ENCODE measurements at regions not wholly inside any gene's neighbourhood (a gene's known extent, or its start where the extent isn't known, plus 50 kb on each side); places are given as distances from the start of the nearest gene placed in this dataset.

- intact Hi-C loops (cut with DNase I): no loop called here
- no peak for DNase-seq (ENCODE audit: low spot score)
Observed at GRCh38 chr3:161770484-161771386, 274.1 kb downstream of the OTOL1 start.

- intact Hi-C loops (cut with DNase I): no loop called here
- no peak for DNase-seq (ENCODE audit: low spot score)
Observed at GRCh38 chr3:161781381-161781780, 284.8 kb downstream of the OTOL1 start.

GRCh38 chr3:161793194-161793930 lies 296.8 kb downstream of the OTOL1 start:
- DNase-seq (ENCODE audit: low spot score): no peak
- intact Hi-C loops (cut with DNase I): loop anchor here in 1 of 2 donors (10.0 kb wide), 1 partner anchor 509 kb away; no protein-coding TSS in a partner anchor

- no peak for DNase-seq (ENCODE audit: low spot score)
- intact Hi-C loops (cut with DNase I): loop anchor here in 1 of 2 donors (10.0 kb wide), 1 partner anchor 510 kb away; no protein-coding TSS in a partner anchor
Observed at GRCh38 chr3:161794551-161794950, 297.9 kb downstream of the OTOL1 start.

- no peak for DNase-seq (ENCODE audit: low spot score)
- intact Hi-C loops (cut with DNase I): loop anchor here in 1 of 2 donors (10.0 kb wide), 1 partner anchor 512 kb away; no protein-coding TSS in a partner anchor
Observed at GRCh38 chr3:161796312-161796711, 299.7 kb downstream of the OTOL1 start.

DNA sequence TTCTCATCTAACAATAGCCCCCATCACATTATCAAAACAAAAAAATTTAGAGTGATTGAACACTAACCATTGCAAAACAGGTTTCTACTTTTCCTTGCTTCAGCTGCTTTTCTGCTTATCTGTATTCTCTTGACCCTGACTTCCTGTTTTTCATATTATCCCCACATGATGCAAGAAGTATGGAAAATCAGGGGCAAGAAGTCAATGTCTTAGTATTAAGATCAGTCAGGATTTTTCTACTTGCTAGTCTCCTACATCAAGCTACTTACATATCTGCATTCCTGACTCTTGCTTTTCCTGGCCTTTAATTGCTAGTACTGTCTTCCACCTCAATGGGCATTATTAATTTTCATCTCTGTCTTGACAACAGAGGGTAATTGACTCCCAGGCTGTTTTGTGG lies 300.2 kb downstream of the OTOL1 start:
- DNase-seq (ENCODE audit: low spot score): no peak
- intact Hi-C loops (cut with DNase I): loop anchor here in 1 of 2 donors (10.0 kb wide), 1 partner anchor 512 kb away; no protein-coding TSS in a partner anchor

- intact Hi-C loops (cut with DNase I): loop anchor here in 1 of 2 donors (10.0 kb wide), 1 partner anchor 513 kb away; no protein-coding TSS in a partner anchor
- DNase-seq (ENCODE audit: low spot score): no peak
Observed at GRCh38 chr3:161798016-161798415, 301.4 kb downstream of the OTOL1 start.

DNA sequence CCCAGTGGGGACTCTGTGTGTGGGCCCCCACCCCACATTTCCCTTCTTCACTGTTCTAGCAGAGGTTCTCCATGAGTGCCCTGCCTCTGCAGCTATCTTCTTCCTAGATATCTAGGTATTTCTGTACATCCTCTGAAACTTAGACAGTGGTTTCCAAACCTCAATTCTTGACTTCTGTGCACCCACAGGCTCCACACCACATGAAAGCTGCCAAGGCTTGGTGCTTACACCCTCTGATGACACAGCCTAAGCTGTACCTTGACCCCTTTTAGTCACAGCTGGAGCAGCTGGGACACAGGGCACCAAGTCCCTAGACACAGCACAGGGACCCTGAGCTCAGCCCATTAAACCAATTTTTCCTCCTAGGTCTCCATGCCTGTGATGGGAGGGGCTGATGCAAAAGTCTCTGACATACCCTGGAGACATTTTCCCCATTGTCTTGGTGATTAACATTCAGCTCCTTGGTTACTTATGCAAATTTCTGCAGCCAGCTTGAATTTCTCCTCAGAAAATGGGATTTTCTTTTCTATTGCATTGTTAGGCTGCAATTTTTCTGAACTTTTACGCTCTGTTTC lies 304.5 kb downstream of the OTOL1 start:
- DNase-seq (ENCODE audit: low spot score): peak; percentile 37
- intact Hi-C loops (cut with DNase I): no loop called here

DNA sequence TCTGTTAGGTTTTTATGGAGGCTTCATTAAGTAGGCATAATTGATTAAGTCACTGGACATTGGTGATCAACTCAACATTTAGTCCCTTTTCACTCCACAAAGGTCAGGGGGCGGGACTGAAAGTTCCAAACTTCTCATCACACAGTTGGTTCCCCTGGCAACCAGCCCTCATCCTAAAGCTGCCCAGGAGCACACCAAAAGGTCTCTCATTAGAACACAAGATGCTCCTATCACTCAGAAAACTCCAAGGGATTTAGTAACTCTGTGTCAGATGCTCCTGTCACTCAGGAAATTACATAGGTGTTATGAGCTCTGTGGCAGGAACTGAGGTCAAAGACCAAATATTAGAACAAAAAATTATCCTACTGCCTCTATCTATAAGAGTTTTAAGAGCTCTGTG lies 321.5 kb downstream of the OTOL1 start:
- no peak for DNase-seq (ENCODE audit: low spot score)
- intact Hi-C loops (cut with DNase I): no loop called here

- no peak for DNase-seq (ENCODE audit: low spot score)
- intact Hi-C loops (cut with DNase I): no loop called here
Observed at GRCh38 chr3:161821591-161821990, 325.0 kb downstream of the OTOL1 start.

- intact Hi-C loops (cut with DNase I): no loop called here
- DNase-seq (ENCODE audit: low spot score): no peak
Observed at GRCh38 chr3:161822291-161822690, 325.7 kb downstream of the OTOL1 start.

DNA sequence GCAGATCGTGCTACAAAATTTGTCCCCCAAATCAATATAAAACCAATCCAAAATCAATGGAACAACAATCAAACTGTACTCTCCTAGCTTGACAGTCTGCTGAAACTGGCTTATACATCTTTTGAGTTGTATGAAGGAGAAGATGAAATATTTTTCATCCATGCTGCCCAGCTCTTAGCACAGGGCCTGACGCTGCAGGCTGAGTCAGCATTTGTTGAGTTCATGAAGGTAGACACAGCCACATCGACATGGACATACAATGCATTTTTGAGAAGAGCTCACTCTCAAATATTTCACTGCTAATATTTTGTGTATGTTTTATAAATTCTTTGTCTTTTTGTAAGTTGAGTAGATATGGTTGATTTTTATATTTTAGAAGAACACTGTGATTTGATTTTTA lies 327.3 kb downstream of the OTOL1 start:
- intact Hi-C loops (cut with DNase I): no loop called here
- no peak for DNase-seq (ENCODE audit: low spot score)

DNA sequence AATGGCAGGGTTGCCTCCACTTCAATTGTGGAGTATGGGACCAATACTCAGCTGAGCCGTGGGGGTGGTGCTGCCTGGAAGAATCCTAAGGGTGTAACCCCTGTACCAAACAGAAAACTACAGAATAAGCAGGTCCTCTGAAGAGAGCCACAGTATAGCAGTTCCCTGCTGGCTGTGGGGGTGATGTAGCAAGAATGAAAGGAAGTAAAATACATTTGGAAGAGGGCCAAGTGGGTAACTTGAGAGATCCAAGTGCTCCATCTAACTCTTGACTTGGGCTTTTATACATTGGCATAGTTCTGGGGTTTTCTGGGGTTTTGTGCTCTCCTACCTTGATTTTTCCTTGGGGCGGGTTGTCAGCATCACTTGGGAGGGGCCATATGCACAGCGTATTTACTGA lies 341.4 kb downstream of the OTOL1 start:
- DNase-seq (ENCODE audit: low spot score): no peak
- intact Hi-C loops (cut with DNase I): no loop called here

DNA sequence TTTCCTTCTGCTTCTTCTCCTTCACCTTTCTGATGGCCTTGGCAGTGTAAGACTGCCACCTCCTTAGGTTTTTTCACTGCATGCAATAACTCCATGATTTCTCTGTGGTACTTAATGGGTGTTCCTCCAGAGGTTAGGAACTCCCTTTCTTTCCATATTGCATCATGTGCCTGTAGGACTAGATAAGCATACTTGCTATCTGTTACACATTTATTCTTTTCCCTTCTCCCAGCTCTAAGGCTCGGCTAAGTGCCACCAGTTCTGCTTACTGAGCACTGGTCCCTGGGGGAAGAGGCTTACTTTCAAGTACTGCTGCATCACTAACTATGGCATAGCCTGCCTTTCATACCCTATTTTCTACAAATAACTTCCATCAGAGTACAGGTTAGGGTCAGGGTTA lies 351.8 kb downstream of the OTOL1 start:
- DNase-seq (ENCODE audit: low spot score): no peak
- intact Hi-C loops (cut with DNase I): no loop called here

GRCh38 chr3:161851941-161852566 lies 355.4 kb downstream of the OTOL1 start:
- intact Hi-C loops (cut with DNase I): no loop called here
- DNase-seq (ENCODE audit: low spot score): peak; percentile 77

- no peak for DNase-seq (ENCODE audit: low spot score)
- intact Hi-C loops (cut with DNase I): no loop called here
Observed at GRCh38 chr3:161852744-161853143, 356.1 kb downstream of the OTOL1 start.

- intact Hi-C loops (cut with DNase I): no loop called here
- no peak for DNase-seq (ENCODE audit: low spot score)
Observed at GRCh38 chr3:161854232-161854771, 357.7 kb downstream of the OTOL1 start.

GRCh38 chr3:161859057-161859456 lies 362.4 kb downstream of the OTOL1 start:
- intact Hi-C loops (cut with DNase I): no loop called here
- no peak for DNase-seq (ENCODE audit: low spot score)

- no peak for DNase-seq (ENCODE audit: low spot score)
- intact Hi-C loops (cut with DNase I): no loop called here
Observed at GRCh38 chr3:161859865-161860450, 363.4 kb downstream of the OTOL1 start.

Data from posterior vena cava (tissue), 2 donors.